Caki2 (cell line): ENCODE measurements at regions not wholly inside any gene's neighbourhood (a gene's known extent, or its start where the extent isn't known, plus 50 kb on each side); places are given as distances from the start of the nearest gene placed in this dataset.
"Not testable (repeated sequence)": the region's sequence is repeated elsewhere in the genome, so short reads cannot be mapped to it uniquely, and the experiment has no call there.

Source experiments
- DNase-seq: peaks from one replicate; pipeline ENCODE4 v3.0.0-alpha.2; 2015; ENCODE audit warnings: low read depth
- in situ Hi-C: cut with HindIII; loops from 2 replicates; pipeline ENCODE4 v1.10.0; 2016; ENCODE audit warnings: low sequenced_read_pairs, low pct_unique_long_range_greater_than_20kb, mixed read lengths

DNA sequence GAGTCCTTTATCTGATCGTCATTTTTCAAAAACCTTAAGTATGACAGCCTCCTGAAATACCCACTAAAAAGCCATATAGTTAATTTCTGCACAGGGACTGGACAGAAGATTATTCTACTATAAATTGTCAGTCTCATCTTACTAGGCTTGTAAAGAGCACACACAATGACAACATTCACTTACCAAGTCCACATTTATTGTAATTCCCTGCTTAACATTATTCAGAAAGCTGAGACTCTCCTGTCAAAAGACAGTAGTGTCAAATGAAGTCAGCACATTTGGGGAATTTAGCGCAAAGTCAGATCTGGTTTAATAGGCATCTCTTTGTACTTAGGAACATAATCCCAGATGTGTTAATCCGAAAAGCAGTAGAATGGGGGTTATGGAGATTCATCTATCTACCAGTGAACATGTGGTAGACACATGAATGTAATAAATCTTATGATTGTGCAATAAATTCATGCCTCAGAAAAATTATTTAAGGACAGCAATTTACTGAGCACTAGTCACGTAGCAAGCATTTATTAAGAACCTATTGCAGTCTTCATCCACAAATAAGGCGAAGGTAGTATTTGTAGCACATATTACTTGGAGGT is 224.6 kb upstream of the GPC6 start:
- in situ Hi-C loops, result no loop called here
- no peak for DNase-seq

DNA sequence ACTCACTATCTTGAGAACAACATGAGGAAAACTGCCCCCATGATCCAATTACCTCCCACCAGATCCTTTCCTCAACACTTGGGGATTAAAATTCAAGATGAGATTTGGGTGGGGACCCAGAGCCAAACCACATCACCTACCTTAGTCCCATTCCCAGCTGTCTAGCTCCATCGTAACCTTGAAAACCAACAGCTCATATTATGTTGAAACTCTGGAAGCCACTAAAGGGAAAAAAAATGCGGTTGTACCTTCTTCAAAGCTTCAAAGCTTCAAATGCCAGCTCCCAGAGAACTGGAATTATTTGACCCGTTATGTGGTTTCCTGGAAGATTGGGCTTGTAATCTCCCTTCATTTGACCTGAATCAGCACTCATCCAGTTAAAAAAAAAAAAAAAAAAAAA is 223.1 kb upstream of the GPC6 start:
- in situ Hi-C loops, result no loop called here

DNA sequence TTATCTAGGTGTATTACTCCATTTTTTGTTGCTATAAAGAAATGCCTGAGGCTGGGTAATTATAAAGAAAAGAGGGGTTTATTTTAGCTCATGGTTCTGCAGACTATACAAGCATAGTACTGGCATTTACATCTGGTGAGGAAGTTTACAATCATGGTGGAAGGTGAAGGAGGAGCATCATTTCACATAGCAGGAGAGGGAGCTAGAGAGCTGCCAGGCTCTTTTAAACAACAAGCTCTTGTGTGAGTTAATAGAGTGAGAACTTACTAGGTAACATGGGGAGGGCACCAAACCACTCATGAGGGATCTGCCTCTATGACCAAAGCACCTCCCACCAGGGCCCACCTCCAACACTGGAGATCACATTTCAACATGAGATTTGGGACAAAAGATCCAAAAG is 221.7 kb upstream of the GPC6 start:
- DNase-seq, result peak; percentile 0
- in situ Hi-C loops, result no loop called here

More for the DNA sequence above, 223.1 kb upstream of the GPC6 start:
- no peak for DNase-seq

DNA sequence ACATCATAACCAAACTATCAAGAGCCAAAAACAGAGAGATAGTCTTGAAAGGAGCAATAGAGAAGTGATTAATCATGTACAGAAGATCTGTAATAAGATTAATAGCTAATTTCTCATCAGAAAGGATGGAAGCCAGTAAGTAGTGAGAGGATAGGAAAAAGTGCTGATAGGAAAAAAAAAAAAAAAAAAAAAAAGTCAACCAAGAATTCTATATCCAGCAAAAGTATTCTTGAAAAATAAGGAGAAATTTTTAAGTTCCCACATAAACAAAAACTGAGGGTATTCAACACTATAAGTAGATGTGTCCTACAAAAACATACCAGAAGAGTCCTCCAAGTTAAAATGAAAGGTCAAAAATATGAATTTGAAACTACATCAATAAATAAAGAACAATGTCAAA is 218.7 kb upstream of the GPC6 start:
- in situ Hi-C loops, result no loop called here

DNA sequence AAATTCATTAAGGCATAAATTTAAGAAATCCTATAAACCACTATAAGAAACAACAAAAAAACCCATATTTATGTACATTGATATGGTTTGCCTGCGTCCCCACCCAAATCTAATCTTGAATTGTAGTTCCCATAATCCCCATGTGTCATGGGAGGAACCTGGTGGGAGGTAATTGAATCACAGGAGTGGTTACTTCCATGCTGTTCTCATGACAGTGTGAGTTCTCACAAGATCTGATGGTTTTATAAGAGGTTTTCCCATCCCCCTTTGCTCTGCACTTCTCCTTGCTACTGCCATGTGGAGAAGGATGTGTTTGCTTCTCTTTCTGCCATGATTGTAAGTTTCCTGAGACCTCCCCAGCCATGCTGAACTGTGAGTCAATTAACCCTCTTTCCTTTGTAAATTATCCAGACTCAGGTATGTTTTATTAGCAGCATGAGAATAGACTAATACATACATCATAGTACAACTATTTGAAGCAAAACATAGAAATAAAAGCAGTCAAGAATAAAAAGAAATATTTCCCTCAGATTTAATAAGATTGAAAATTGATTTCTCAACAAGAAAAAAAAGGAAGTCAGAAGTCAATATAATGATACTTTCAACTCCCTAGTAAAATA is 209.0 kb upstream of the GPC6 start:
- in situ Hi-C loops, result no loop called here
- no peak for DNase-seq

More for the DNA sequence above, 218.7 kb upstream of the GPC6 start:
- DNase-seq, result no peak

DNA sequence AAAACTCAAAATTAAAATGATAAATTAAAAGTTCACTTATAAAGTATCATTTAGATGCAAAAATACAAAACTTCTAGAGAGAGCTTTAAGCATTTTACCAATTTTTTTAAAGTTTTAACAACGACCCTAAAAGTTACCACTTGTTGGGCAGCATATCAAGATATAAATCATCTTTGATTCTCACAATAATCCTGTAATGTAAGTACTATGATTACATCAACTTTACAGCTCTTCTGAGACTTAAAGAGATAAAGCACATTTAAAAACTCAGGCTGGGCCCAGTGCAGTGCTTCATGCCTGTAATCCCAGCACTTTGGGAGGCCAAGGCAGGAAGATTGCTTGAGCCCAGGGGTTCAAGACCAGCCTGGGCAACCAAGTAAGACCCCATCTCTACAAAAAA is 202.7 kb upstream of the GPC6 start:
- DNase-seq, result no peak
- in situ Hi-C loops, result no loop called here

DNA sequence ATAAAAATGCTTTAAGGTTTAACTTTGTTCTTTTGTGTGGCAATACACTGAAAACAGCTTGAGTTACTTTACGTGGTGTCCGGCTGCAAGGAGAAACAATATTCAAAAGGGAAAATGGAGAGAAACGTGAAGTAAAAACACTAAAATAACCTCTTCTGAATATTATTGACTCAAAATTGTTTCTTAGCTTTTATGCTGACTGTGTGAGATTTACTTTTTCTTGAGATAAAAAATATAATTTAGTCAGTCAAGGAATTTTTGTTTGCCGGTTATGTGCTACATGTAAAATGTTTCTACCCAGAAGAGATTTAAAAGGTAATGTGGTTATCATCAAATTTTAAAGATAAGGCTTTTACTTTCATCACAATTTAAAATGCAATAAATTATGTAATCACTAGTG is 200.6 kb upstream of the GPC6 start:
- in situ Hi-C loops, result no loop called here

DNA sequence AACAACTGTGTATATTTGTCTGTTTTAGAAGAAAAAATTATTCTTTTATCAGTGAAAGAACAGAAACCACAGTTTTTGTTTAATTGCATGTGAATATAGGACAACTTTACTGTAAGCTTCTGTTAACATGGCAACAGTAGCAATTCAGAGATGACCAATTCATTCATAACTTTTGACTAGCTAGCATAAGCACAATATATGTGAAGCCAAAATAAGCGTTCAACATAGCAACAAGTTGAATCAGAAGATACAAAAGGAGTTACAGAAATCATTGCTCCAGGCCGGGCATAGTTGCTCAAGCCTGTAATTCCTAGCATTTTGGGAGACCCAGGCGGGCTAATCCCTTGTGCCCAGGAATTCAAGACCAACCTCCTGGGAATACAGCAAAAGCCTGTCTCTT is 197.1 kb upstream of the GPC6 start:
- in situ Hi-C loops, result no loop called here
- DNase-seq, result no peak

More for the DNA sequence above, 200.6 kb upstream of the GPC6 start:
- no peak for DNase-seq

DNA sequence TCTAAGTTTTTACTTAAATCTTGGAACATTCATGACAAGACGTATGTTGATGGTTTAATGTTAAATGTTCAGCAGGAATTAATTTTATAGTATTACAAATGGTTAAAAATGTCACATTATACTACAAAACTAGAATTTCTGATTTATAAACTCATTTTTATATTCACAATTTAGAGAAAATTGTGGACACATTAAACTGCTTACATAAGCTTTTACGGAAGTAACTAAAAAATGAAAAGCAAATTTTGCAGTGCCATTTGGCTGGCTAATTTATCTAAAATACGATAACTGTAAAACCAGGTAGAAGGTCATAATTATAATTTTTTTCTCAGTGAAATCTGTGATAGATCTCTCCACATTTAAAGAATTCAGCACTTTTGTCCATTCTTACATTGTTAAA is 190.2 kb upstream of the GPC6 start:
- no peak for DNase-seq
- in situ Hi-C loops, result no loop called here

DNA sequence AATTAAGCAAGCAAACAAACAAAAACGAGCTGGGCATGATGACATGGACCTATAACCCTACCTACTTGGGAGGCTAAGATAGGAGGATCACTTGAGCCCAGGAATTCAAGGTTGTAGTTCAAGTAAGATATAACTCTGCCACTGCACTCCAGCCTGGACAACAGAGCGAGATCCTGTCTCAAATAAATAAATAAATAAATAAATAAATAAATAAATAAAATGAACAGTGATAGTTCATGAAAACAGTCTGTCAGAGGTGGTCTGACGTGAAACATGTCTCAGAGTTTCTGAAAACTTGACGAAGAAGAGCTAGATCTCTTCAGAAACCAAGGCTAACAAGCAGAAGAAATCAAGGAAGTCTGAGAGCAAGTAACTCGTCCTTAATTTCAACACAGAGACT is 188.8 kb upstream of the GPC6 start:
- in situ Hi-C loops, result no loop called here

DNA sequence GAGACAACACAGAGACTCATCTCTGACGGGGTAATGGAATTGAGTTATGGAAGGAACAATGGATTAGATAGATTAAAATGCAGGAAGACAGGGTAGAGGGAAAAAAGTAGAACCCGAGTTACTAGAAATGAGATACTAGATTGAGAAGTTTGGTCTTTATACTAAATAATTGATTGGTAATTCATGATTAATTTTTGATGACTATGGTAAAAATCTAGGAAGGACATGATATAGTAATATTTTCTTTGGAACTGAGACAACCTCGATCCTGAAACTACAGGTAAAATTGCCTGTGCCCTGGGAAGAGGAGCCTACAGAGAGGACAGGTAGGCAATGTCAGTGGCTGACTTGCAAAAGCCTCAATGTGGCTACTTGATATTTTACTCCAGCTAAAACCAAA is 188.4 kb upstream of the GPC6 start:
- in situ Hi-C loops, result no loop called here
- DNase-seq, result no peak

More for the DNA sequence above, 188.8 kb upstream of the GPC6 start:
- DNase-seq, result no peak

DNA sequence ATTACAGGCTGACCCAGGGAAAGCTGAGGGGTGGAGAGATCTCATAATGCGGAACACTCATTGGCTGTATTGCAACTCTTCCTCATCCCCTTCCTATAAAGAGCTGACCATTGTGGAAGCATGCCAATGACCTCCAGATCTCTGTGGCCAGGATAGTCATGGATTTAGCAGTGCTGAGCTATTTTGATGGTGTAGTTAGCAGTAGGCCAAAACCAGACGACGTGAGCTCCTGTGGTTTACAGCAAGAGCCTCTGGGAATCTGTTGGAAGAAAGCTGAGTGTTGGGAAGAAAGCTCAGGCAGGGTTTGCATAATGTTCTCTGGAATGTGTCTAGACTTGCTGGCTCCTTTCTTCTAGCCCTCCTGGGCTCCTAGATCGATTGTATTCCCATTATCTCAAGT is 187.5 kb upstream of the GPC6 start:
- no peak for DNase-seq
- in situ Hi-C loops, result no loop called here

DNA sequence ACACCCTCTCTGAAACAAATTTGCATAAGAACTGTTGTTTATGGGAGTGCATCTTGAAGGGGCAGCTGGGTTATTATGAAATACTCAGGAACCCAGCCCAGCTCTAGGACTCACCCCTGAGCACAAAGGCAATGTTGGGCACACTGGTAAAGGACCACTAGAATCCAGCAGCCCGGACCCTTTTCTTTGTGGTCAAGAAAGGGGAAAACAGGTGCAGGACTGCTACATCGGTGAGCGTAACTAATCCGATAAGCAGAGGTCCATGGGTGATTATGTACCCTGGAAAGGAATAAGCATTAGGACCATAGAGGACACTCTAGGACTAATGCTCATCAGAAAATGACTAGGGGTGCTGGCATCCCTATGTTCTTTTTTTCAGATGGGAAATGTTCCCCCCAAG is 185.0 kb upstream of the GPC6 start:
- DNase-seq, in situ Hi-C loops: not testable (repeated sequence)

DNA sequence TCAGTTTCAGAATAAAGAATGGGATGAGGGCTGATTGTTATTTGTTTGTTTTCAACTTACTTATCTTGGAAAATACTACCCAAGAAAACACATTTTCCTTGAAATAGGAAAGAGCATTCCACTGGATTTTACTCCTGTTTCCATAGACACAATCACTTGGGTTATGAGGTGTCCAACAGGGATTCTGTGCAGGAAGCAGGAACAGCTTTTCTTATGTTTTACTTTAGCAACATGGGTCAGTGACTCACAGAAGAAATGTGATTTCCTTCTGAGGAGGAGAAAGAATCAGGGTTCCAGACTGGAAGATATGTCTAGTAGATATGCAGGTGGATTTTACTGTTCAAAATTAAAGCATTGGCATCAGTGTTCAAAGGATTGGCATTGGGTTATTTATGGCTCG is 180.8 kb upstream of the GPC6 start:
- in situ Hi-C loops, result no loop called here
- no peak for DNase-seq

DNA sequence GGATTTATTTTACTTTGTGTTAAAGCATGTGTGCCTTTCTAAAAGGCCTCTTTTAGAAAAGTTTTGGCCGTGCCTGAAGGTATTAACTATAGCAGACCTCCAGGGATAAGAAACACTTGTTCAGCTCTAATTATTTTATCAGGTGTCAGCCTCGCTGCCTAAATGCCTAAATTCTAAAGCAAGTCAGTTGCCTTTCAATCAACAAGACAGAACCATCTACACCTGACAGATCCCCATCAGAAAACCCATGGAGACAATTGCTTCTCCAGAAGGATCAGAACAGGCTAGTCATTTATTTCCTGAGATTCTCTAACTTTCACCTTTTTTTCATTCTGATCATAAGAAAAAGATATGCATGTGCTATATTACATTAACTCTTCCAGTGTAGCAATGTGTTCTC is 171.4 kb upstream of the GPC6 start:
- in situ Hi-C loops, result no loop called here
- no peak for DNase-seq

DNA sequence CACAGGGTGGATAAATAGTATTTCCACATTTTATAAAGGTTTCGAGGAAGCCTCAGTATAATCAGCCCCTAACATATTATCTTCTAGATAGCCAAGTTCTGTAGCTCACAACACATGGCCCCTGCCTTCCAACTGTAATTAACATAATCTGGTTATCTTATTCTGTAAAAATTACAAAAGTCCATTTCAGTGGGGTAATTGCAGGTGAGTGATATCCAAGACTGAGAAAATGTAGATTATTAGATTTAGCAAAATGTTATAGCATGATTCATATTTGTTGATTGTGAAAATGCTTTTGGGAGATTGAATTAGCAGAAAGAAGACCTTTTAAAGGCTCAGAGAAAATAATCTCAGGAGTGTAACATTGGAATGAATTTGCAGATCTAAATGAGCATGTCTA is 168.3 kb upstream of the GPC6 start:
- in situ Hi-C loops, result no loop called here
- no peak for DNase-seq

DNA sequence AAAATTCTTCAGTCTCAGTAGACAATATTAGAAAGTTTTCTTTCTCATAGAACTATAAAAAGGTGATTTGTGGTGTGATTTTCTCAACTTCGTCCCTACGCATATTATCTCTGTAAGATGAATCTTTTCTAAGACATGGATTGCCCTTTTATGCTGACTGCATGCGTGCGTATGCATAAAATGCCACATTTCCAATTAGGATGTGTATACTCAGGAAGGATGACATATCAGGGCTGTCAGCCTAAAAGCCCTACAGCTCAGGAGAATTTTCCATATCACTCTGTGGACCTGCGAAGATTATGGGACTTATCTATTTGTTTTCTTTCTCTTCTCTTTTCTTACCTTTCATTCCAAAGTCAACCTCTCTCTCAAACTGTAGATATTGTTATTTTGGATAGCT is 166.5 kb upstream of the GPC6 start:
- in situ Hi-C loops, result no loop called here

DNA sequence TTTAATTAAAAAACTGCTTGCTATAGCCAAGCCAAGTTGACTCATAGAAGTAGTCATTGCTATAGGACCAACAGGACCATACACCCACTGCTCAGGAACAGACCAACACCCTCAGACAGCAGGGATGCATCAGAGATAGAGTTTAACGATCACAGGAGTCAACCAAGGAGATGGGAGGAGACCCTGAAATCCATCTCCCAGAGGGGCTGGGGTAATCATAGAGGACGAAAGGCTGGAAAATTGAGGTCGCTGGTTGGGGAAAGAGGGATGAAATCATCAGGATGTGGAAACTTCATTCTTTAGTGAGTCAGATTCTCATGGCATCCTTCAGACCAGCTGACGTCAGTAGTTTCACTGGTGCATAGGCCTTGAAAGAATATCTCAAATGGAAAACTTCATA is 160.4 kb upstream of the GPC6 start:
- in situ Hi-C loops, result no loop called here
- DNase-seq, result no peak

More for the DNA sequence above, 166.5 kb upstream of the GPC6 start:
- DNase-seq, result no peak

DNA sequence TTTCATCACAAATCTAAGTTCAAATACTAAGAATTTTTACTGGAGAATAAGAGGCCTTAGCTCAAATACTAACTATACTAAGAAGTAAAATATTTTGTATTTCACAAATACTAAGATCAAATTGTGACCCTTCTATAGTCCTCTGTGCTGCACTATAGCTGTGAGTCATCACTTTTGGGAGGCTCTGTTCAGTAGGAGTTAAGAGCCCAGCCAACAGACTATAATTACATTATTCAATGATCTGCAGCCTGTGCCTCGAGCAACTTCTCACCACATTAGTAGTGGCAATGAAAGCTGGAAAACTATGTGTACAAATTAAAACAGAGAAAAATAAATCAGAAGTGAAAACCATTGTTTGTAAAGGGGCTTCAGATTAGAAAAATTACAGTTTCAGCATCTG is 147.3 kb upstream of the GPC6 start:
- no peak for DNase-seq
- in situ Hi-C loops, result no loop called here

DNA sequence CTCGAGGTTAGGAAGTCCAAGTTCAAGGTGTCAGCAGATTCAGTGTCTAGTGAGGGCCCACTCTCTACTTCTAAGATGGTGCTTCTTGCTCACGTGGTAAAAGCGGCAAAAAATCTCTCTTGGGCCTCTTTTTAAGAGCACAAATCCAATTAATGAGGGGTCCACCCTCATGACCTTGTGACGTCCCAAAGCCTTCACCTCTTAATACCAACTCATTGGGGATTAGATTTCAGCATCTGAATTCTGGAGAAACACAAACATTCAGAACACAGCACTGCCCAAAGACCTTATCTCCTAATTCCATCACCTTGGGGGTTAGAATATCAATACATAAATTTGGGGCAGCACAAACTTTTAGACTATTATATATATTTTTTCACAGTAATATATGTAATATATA is 146.4 kb upstream of the GPC6 start:
- no peak for DNase-seq
- in situ Hi-C loops, result no loop called here
